Stimulated activated naive CD8-positive, alpha-beta T cell treated with anti-CD3 and anti-CD28 coated beads, Interleukin-15, amount 100 ng/mL, for 72 hours (primary cell): ENCODE measurements at regions not wholly inside any gene's neighbourhood (a gene's known extent, or its start where the extent isn't known, plus 50 kb on each side); places are given as distances from the start of the nearest gene placed in this dataset.
A peak's percentile ranks its signal among the peaks of the same experiment; 100 is the strongest.

Experiments
- ATAC-seq: fragments of 150-1000 bp; cut with Tn5 transposase; 2 replicates; pipeline ENCODE4 v1.10.0; 2021; ENCODE audit warnings: mild to moderate bottlenecking, moderate library complexity
- DNase-seq, 2 donors: peaks; one replicate each; pipeline ENCODE4 v3.0.0; 2021 to 2022
- H3K27ac Mint-ChIP-seq, 2 donors: one replicate each; pipeline ENCODE4 v1.8.0; 2022; ENCODE audit warnings: mild to moderate bottlenecking in 2 of 2, mixed read lengths in 2 of 2, moderate library complexity in 2 of 2
- H3K27me3 Mint-ChIP-seq: one replicate; pipeline ENCODE4 v1.8.0; 2022; ENCODE audit warnings: mixed read lengths
- H3K4me1 Mint-ChIP-seq: one replicate; pipeline ENCODE4 v1.8.0; 2022; ENCODE audit warnings: mild to moderate bottlenecking, mixed read lengths
- H3K4me3 Mint-ChIP-seq, 2 donors: one replicate each; pipeline ENCODE4 v1.8.0; 2022; ENCODE audit warnings: mild to moderate bottlenecking in 2 of 2, mixed read lengths in 2 of 2, moderate library complexity in 1 of 2
- H3K9me3 Mint-ChIP-seq, 2 donors: one replicate each; pipeline ENCODE4 v1.8.0; 2022; ENCODE audit warnings: mixed read lengths in 2 of 2

- no peak for ATAC-seq
- Mint-ChIP-seq H3K27ac (no peak overlapping the region), H3K27me3 (no peaks in the 10 kb centered on the region), H3K4me3 (no peak overlapping the region), H3K9me3 (no peaks in the 10 kb centered on the region), H3K4me1 (peaks cover 18% of the 10 kb centered on the region)
- DNase-seq = no peak
These were observed 67.7 kb upstream of the RAB4A start for GRCh38 chr1:229203030-229203751.

GRCh38 chr1:229203991-229204632 is 66.8 kb upstream of the RAB4A start:
- DNase-seq (no peak), ATAC-seq (no peak)
- H3K27ac Mint-ChIP-seq = peak overlapping the region in 1 of 2 donors; percentile 59
- no peak overlapping the region for H3K4me3 Mint-ChIP-seq
- no peaks in the 10 kb centered on the region for H3K27me3 Mint-ChIP-seq
- H3K9me3 Mint-ChIP-seq = no peaks in the 10 kb centered on the region
- H3K4me1 Mint-ChIP-seq = peaks cover 23% of the 10 kb centered on the region

GRCh38 chr1:229204921-229205777 is 65.8 kb upstream of the RAB4A start:
- DNase-seq (no peak), ATAC-seq (no peak)
- peak overlapping the region in 1 of 2 donors; percentile 61 for H3K4me3 Mint-ChIP-seq
- H3K4me1 Mint-ChIP-seq = peaks cover 27% of the 10 kb centered on the region
- no peaks in the 10 kb centered on the region for H3K27me3 Mint-ChIP-seq
- H3K9me3 Mint-ChIP-seq = no peaks in the 10 kb centered on the region
- peak overlapping the region; percentile 6 to 75 for H3K27ac Mint-ChIP-seq

- ATAC-seq = no peak
- H3K4me1 Mint-ChIP-seq = peaks cover 27% of the 10 kb centered on the region
- no peak for DNase-seq
- H3K27ac Mint-ChIP-seq = no peak overlapping the region
- H3K9me3 Mint-ChIP-seq = no peaks in the 10 kb centered on the region
- H3K4me3 Mint-ChIP-seq = no peak overlapping the region
- H3K27me3 Mint-ChIP-seq = no peaks in the 10 kb centered on the region
These were observed 65.1 kb upstream of the RAB4A start for GRCh38 chr1:229205854-229206253.

GRCh38 chr1:229207916-229208315 is 63.0 kb upstream of the RAB4A start:
- Mint-ChIP-seq H3K9me3 (no peaks in the 10 kb centered on the region), H3K27me3 (no peaks in the 10 kb centered on the region), H3K4me1 (peaks cover 27% of the 10 kb centered on the region), H3K27ac (peak overlapping the region in 1 of 2 donors; percentile 40), H3K4me3 (no peak overlapping the region)
- no peak for DNase-seq
- ATAC-seq = no peak

- Mint-ChIP-seq H3K4me1 (peaks cover 27% of the 10 kb centered on the region), H3K27me3 (no peaks in the 10 kb centered on the region), H3K27ac (peak overlapping the region in 1 of 2 donors; percentile 40)
These were observed 62.4 kb upstream of the RAB4A start for GRCh38 chr1:229208481-229208880.

GRCh38 chr1:229209386-229209785 is 61.5 kb upstream of the RAB4A start:
- H3K27ac Mint-ChIP-seq = peak overlapping the region in 1 of 2 donors; percentile 94
- H3K9me3 Mint-ChIP-seq = no peaks in the 10 kb centered on the region
- H3K27me3 Mint-ChIP-seq = no peaks in the 10 kb centered on the region
- ATAC-seq = peak; percentile 65
- H3K4me1 Mint-ChIP-seq = peaks cover 26% of the 10 kb centered on the region
- no peak for DNase-seq
- H3K4me3 Mint-ChIP-seq = no peak overlapping the region

More at GRCh38 chr1:229208481-229208880, 62.4 kb upstream of the RAB4A start:
- no peak overlapping the region for H3K4me3 Mint-ChIP-seq
- ATAC-seq (no peak), DNase-seq (no peak)
- H3K9me3 Mint-ChIP-seq = no peaks in the 10 kb centered on the region

GRCh38 chr1:229209816-229210215 is 61.1 kb upstream of the RAB4A start:
- no peaks in the 10 kb centered on the region for H3K27me3 Mint-ChIP-seq
- H3K9me3 Mint-ChIP-seq = no peaks in the 10 kb centered on the region
- ATAC-seq = no peak
- H3K4me1 Mint-ChIP-seq = peaks cover 22% of the 10 kb centered on the region
- no peak overlapping the region for H3K27ac Mint-ChIP-seq
- no peak overlapping the region for H3K4me3 Mint-ChIP-seq
- DNase-seq = no peak

GRCh38 chr1:229210844-229211243 is 60.1 kb upstream of the RAB4A start:
- H3K4me1 Mint-ChIP-seq = peaks cover 11% of the 10 kb centered on the region
- DNase-seq = no peak
- no peaks in the 10 kb centered on the region for H3K27me3 Mint-ChIP-seq
- no peak overlapping the region for H3K27ac Mint-ChIP-seq
- H3K4me3 Mint-ChIP-seq = no peak overlapping the region
- no peak for ATAC-seq
- no peaks in the 10 kb centered on the region for H3K9me3 Mint-ChIP-seq

GRCh38 chr1:229213797-229214196 is 57.1 kb upstream of the RAB4A start:
- DNase-seq = no peak
- no peak for ATAC-seq
- no peaks in the 10 kb centered on the region for H3K9me3 Mint-ChIP-seq
- H3K4me1 Mint-ChIP-seq = peaks cover 7% of the 10 kb centered on the region
- no peak overlapping the region for H3K27ac Mint-ChIP-seq
- H3K27me3 Mint-ChIP-seq = no peaks in the 10 kb centered on the region
- H3K4me3 Mint-ChIP-seq = no peak overlapping the region

GRCh38 chr1:229217716-229218115 is 53.2 kb upstream of the RAB4A start:
- DNase-seq (no peak), ATAC-seq (no peak)
- no peaks in the 10 kb centered on the region for H3K27me3 Mint-ChIP-seq
- no peaks in the 10 kb centered on the region for H3K4me1 Mint-ChIP-seq
- H3K27ac Mint-ChIP-seq = no peak overlapping the region
- no peak overlapping the region for H3K4me3 Mint-ChIP-seq
- H3K9me3 Mint-ChIP-seq = no peaks in the 10 kb centered on the region

- no peak for ATAC-seq
- no peak overlapping the region for H3K4me3 Mint-ChIP-seq
- peak overlapping the region in 1 of 2 donors; percentile 82 for H3K27ac Mint-ChIP-seq
- H3K27me3 Mint-ChIP-seq = no peaks in the 10 kb centered on the region
- no peak for DNase-seq
- no peaks in the 10 kb centered on the region for H3K4me1 Mint-ChIP-seq
- no peaks in the 10 kb centered on the region for H3K9me3 Mint-ChIP-seq
These were observed 52.3 kb upstream of the RAB4A start for GRCh38 chr1:229218612-229219025.

- H3K4me3 Mint-ChIP-seq = no peak overlapping the region
- no peak for DNase-seq
- H3K27me3 Mint-ChIP-seq = no peaks in the 10 kb centered on the region
- no peak overlapping the region for H3K27ac Mint-ChIP-seq
- H3K9me3 Mint-ChIP-seq = no peaks in the 10 kb centered on the region
- H3K4me1 Mint-ChIP-seq = no peaks in the 10 kb centered on the region
- ATAC-seq = no peak
These were observed 50.6 kb upstream of the RAB4A start for GRCh38 chr1:229220163-229220846.

GRCh38 chr1:229221106-229222019 is 49.5 kb upstream of the RAB4A start:
- Mint-ChIP-seq H3K27me3 (no peaks in the 10 kb centered on the region), H3K4me3 (no peak overlapping the region), H3K27ac (no peak overlapping the region), H3K9me3 (no peaks in the 10 kb centered on the region), H3K4me1 (no peaks in the 10 kb centered on the region)
- ATAC-seq (no peak), DNase-seq (no peak)
